ENCODE measurements at regions not wholly inside any gene's neighbourhood (a gene's known extent, or its start where the extent isn't known, plus 50 kb on each side); places are given as distances from the start of the nearest gene placed in this dataset.

DNA sequence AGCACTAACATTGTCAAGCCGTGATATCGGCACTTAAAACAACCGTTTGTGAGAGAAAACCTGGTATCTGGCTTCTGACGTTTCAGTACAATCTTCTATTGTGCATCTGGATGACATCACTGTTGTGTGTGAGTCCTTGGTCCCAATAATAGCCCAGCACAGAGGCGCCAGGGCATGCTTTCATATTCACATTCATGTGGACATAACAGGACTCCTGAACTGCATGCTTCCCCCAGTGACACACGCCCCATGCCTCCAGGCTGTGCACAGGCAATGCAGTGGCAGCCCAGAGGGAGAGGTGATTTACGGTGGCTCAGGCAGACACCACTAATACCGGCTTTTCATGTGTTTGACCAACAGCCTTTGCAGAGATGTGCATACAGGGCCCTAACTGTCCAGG lies 58.1 kb downstream of the MRPL57 start:
- Histone ChIP-seq H3K27me3 (ENCODE audit: control insufficient read depth, insufficient read depth, low read length) (peaks cover 4% of the 10 kb centered on the region), H2BK120ac (ENCODE audit: low read depth, low read length) (no peak overlapping the region), H3K9ac (ENCODE audit: low read depth, low read length) (no peak overlapping the region), H3K9me3 (ENCODE audit: control insufficient read depth, insufficient read depth, low read length) (no peaks in the 10 kb centered on the region), H2BK20ac (ENCODE audit: low read depth, low read length) (no peak overlapping the region), H4K8ac (ENCODE audit: low read depth in 2 of 2, low read length in 2 of 2) (no peak overlapping the region), H3K56ac (ENCODE audit: extremely low read depth, insufficient read depth, low read length) (no peak overlapping the region), H3K27ac (ENCODE audit: insufficient read depth, low read length) (no peak overlapping the region), H2BK15ac (ENCODE audit: low read depth, low read length) (no peak overlapping the region), H3K4ac (ENCODE audit: low read depth, low read length) (no peak overlapping the region), H3K9me1 (ENCODE audit: insufficient read depth, low read length) (peaks cover 3% of the 10 kb centered on the region; the same call in 1 of the 2 replicates), H3K36me3 (ENCODE audit: control insufficient read depth, insufficient read depth, low read length) (no peaks in the 10 kb centered on the region), H3K23ac (ENCODE audit: low read depth, low read length) (no peak overlapping the region), H3K4me3 (ENCODE audit: insufficient read depth, low read depth, low read length) (no peak overlapping the region), H4K91ac (ENCODE audit: insufficient read depth, low read depth, low read length) (no peak overlapping the region), H2AK9ac (replicated peaks; ENCODE audit: low read depth, low read length, poor library complexity) (no peak overlapping the region), H2AK5ac (ENCODE audit: low read depth, low read length) (no peak overlapping the region), H3K4me2 (ENCODE audit: low read depth, low read length) (no peak overlapping the region), H2AFZ (replicated peaks; ENCODE audit: low read length, poor library complexity) (no peak overlapping the region), H3K18ac (ENCODE audit: low read depth, low read length) (no peak overlapping the region), H3K4me1 (ENCODE audit: control insufficient read depth, insufficient read depth, low read length) (no peaks in the 10 kb centered on the region), H3K14ac (replicated peaks; ENCODE audit: low read depth, low read length) (no peak overlapping the region), H4K5ac (ENCODE audit: low read depth, low read length) (no peak overlapping the region), H2BK5ac (ENCODE audit: low read depth, low read length, poor library complexity, severe bottlenecking) (no peak overlapping the region), H4K20me1 (ENCODE audit: insufficient read depth, low read length) (no peaks in the 10 kb centered on the region), H3K79me1 (ENCODE audit: low read depth in 1 of 2, low read length in 2 of 2) (no peaks in the 10 kb centered on the region)
- no TSS peak for BruUV-seq (replicated peaks)
- dilution Hi-C loops (cut with HindIII; ENCODE audit: low sequenced_read_pairs, unreplicated experiment) (no loop called here), intact Hi-C loops (cut with micrococcal nuclease) (no loop called here), in situ Hi-C loops (cut with MboI; ENCODE audit: low sequenced_read_pairs) (no loop called here)
- CTCF ChIA-PET, result no interaction called here
- TF ChIP-seq, protein P1, sequence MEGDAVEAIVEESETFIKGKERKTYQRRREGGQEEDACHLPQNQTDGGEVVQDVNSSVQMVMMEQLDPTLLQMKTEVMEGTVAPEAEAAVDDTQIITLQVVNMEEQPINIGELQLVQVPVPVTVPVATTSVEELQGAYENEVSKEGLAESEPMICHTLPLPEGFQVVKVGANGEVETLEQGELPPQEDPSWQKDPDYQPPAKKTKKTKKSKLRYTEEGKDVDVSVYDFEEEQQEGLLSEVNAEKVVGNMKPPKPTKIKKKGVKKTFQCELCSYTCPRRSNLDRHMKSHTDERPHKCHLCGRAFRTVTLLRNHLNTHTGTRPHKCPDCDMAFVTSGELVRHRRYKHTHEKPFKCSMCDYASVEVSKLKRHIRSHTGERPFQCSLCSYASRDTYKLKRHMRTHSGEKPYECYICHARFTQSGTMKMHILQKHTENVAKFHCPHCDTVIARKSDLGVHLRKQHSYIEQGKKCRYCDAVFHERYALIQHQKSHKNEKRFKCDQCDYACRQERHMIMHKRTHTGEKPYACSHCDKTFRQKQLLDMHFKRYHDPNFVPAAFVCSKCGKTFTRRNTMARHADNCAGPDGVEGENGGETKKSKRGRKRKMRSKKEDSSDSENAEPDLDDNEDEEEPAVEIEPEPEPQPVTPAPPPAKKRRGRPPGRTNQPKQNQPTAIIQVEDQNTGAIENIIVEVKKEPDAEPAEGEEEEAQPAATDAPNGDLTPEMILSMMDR (conservative IDR thresholded peaks at IDR 0.05; ENCODE audit: low read depth, low read length), result no peak
- no peak for TF ChIP-seq RFX5 (IDR thresholded peaks at IDR 0.05; ENCODE audit: low read depth, low read length)
- TF ChIP-seq MXI1 (IDR thresholded peaks at IDR 0.05; ENCODE audit: borderline replicate concordance, low read depth, low read length), result no peak
- TF ChIP-seq MAFK (IDR thresholded peaks at IDR 0.05; ENCODE audit: low read depth, low read length), result no peak
- TF ChIP-seq CEBPB (IDR thresholded peaks at IDR 0.05; ENCODE audit: low read depth, low read length), result no peak
- TF ChIP-seq BHLHE40 (IDR thresholded peaks at IDR 0.05; ENCODE audit: low read depth, low read length), result no peak
- ATAC-seq (ENCODE audit: low read depth) (no peak), DNase-seq (no peak)
- POLR2A ChIA-PET (ENCODE audit: unreplicated experiment), result no interaction called here
- 57% methylated on average over 6 of the region's 8 CpGs; no CpG with 5 or more reads in 1 of the 2 experiments for WGBS, 2 experiments (ENCODE audit: extremely low coverage in 2 of 2, insufficient read length in 1 of 2)

Data from IMR-90 (cell line).